Osteocyte (in vitro differentiated cells): ENCODE measurements at regions not wholly inside any gene's neighbourhood (a gene's known extent, or its start where the extent isn't known, plus 50 kb on each side); places are given as distances from the start of the nearest gene placed in this dataset.

Experiments used
- DNase-seq: peaks from one replicate; pipeline ENCODE4 v3.0.0; 2021; ENCODE audit warnings: mixed read lengths; ENCODE audit not compliant: unreplicated experiment; ENCODE audit errors: extremely low spot score
- H3K27ac Mint-ChIP-seq: one replicate; pipeline ENCODE4 v1.8.0; 2021; ENCODE audit warnings: mild to moderate bottlenecking, mixed read lengths; ENCODE audit not compliant: unreplicated experiment
- H3K27me3 Mint-ChIP-seq: one replicate; pipeline ENCODE4 v1.8.0; 2021; ENCODE audit warnings: mixed read lengths; ENCODE audit not compliant: unreplicated experiment
- H3K36me3 Mint-ChIP-seq: one replicate; pipeline ENCODE4 v1.8.0; 2021; ENCODE audit warnings: mixed read lengths; ENCODE audit not compliant: unreplicated experiment
- H3K4me1 Mint-ChIP-seq: one replicate; pipeline ENCODE4 v1.8.0; 2021; ENCODE audit warnings: mixed read lengths; ENCODE audit not compliant: unreplicated experiment
- H3K4me3 Mint-ChIP-seq: one replicate; pipeline ENCODE4 v1.8.0; 2021; ENCODE audit warnings: mild to moderate bottlenecking, moderate library complexity, mixed read lengths; ENCODE audit not compliant: unreplicated experiment
- H3K9me3 Mint-ChIP-seq: one replicate; pipeline ENCODE4 v1.8.0; 2021; ENCODE audit warnings: mixed read lengths; ENCODE audit not compliant: unreplicated experiment
- CTCF ChIP-seq: fragments of 200-600 bp; sonication (generic); IDR thresholded peaks from 2 replicates; pipeline ENCODE4 v1.5.0; 2021; ENCODE audit warnings: antibody characterized with exemption, mild to moderate bottlenecking, moderate library complexity

DNA sequence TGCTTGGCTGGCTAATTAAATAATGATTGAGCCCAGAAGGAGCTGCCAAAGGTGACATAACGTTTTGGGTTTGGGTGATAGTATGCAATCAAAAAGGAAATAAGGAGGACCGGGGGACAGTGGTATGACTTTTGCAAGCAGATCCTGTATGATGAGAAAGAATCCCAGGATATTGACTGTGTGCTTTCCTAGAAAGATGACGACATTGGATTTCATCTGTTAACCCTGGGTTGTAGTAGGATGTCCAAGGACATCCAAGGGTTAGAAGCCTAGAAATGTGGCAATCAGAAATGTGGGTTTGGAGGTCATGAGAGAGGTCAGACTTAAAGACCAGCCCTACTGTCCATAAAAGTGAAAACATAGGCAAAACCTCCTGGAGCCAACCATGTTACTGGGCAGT lies 50.3 kb upstream of the HMHB1 start:
- TF ChIP-seq CTCF = no peak
- Mint-ChIP-seq H3K27me3 (no peaks in the 10 kb centered on the region), H3K36me3 (no peaks in the 10 kb centered on the region), H3K4me3 (no peak overlapping the region), H3K4me1 (peaks cover 5% of the 10 kb centered on the region), H3K27ac (no peak overlapping the region), H3K9me3 (no peaks in the 10 kb centered on the region)
- no peak for DNase-seq

GRCh38 chr5:143760755-143761154 lies 51.2 kb upstream of the HMHB1 start:
- H3K9me3 Mint-ChIP-seq = no peaks in the 10 kb centered on the region
- no peak for TF ChIP-seq CTCF
- no peak overlapping the region for H3K4me3 Mint-ChIP-seq
- peaks cover 7% of the 10 kb centered on the region for H3K4me1 Mint-ChIP-seq
- DNase-seq = no peak
- H3K27me3 Mint-ChIP-seq = no peaks in the 10 kb centered on the region
- no peak overlapping the region for H3K27ac Mint-ChIP-seq
- no peaks in the 10 kb centered on the region for H3K36me3 Mint-ChIP-seq

DNA sequence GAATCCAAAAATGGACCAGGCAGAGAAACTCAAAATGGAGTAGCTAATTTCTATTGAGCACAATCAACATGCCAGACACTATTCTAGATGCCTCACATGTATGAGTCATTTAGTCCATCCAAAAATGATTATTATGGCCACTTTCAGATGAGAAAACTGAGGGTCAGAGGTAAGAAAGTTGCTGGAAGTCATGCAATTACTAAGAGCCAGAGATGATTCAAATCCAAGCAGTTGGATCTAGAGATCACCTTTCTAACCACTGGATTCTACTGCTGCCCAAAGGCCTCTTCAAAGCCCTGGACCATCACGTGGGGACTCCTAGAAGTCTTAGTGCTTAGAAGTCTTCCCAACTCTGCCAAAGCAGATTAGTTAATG lies 51.8 kb upstream of the HMHB1 start:
- H3K4me1 Mint-ChIP-seq = peaks cover 9% of the 10 kb centered on the region
- H3K9me3 Mint-ChIP-seq = no peaks in the 10 kb centered on the region
- H3K27me3 Mint-ChIP-seq = no peaks in the 10 kb centered on the region
- no peak for TF ChIP-seq CTCF
- DNase-seq = no peak
- no peak overlapping the region for H3K27ac Mint-ChIP-seq
- H3K36me3 Mint-ChIP-seq = no peaks in the 10 kb centered on the region
- no peak overlapping the region for H3K4me3 Mint-ChIP-seq

GRCh38 chr5:143759396-143760130 lies 52.4 kb upstream of the HMHB1 start:
- peaks cover 9% of the 10 kb centered on the region for H3K4me1 Mint-ChIP-seq
- H3K27me3 Mint-ChIP-seq = no peaks in the 10 kb centered on the region
- no peak for DNase-seq
- no peaks in the 10 kb centered on the region for H3K9me3 Mint-ChIP-seq
- TF ChIP-seq CTCF = no peak
- H3K27ac Mint-ChIP-seq = no peak overlapping the region
- H3K4me3 Mint-ChIP-seq = no peak overlapping the region
- no peaks in the 10 kb centered on the region for H3K36me3 Mint-ChIP-seq

DNA sequence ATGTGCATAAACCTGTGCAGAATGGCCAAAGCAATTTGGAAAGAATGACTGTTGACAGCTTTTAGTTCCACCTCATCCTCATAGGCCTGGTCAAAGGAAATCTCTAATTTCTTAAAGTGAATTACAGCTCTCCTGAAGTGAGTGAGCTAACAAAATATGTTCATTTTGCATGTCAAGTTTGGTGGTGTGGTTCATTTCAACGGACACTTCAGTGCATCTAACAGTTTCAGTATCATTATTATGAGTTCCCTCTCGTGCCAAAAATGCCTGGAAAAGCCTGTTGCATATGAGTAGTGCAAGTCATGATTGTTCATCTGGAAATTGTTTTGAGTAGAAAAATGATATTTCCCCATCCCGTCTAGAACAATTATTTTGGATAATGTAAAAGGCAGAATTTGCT lies 53.2 kb upstream of the HMHB1 start:
- Mint-ChIP-seq H3K4me1 (peaks cover 9% of the 10 kb centered on the region), H3K9me3 (no peaks in the 10 kb centered on the region), H3K4me3 (no peak overlapping the region), H3K27ac (no peak overlapping the region), H3K36me3 (no peaks in the 10 kb centered on the region), H3K27me3 (no peaks in the 10 kb centered on the region)
- TF ChIP-seq CTCF = no peak
- DNase-seq = no peak
